K562 (cell line): ENCODE measurements at regions not wholly inside any gene's neighbourhood (a gene's known extent, or its start where the extent isn't known, plus 50 kb on each side); places are given as distances from the start of the nearest gene placed in this dataset.

Experiments used
- ATAC-seq: fragments of 200-7000 bp; cut with Tn5 transposase; 3 replicates; pipeline ENCODE4 v1.9.1; 2020; ENCODE audit warnings: moderate library complexity
- BruUV-seq: library from RNA; stranded (reverse); fragments of 400-500 nt; replicated peaks from 2 replicates; lab custom pipeline; 2021; lab: Mats Ljungman, UMichigan
- CTCF ChIA-PET: fragments of 300-600 bp; formaldehyde crosslinking; extraction: SDS; loops from one replicate; lab custom pipeline; 2021; ENCODE audit warnings: low intra/inter-chr PET ratio; lab: Yijun Ruan, JAX
- POLR2A ChIA-PET: fragments of 300-600, 350-650 bp; sonication (Branson Sonifier 250); formaldehyde crosslinking; extraction: SDS; loops from one replicate; lab custom pipeline; 2021; ENCODE audit warnings: antibody characterized with exemption, inconsistent platforms; lab: Yijun Ruan, JAX
- DNase-seq, 4 experiments: peaks; one replicate each; pipeline versions ENCODE4 v3.0.0 to v3.0.0-alpha.2; 2011 to 2018; ENCODE audit warnings: low spot score in 3 of 4, mixed read lengths in 3 of 4; ENCODE audit errors: extremely low read depth in 1 of 4
- FAIRE-seq: peaks from 2 replicates; lab custom pipeline; 2011; peaks lifted over from hg19 to GRCh38; lab: Jason Lieb, UNC
- H2AFZ ChIP-seq: 2 replicates; pipeline ENCODE4 v1.6.0; 2011; ENCODE audit warnings: low read depth, low read length, control low read depth, inconsistent platforms
- H3K27ac ChIP-seq: fragments of 200-600 bp; 3 replicates; pipeline ENCODE4 v1.8.0; 2011; ENCODE audit warnings: low read depth, mild to moderate bottlenecking, control low read depth, inconsistent platforms, low read length, moderate library complexity, mixed read lengths; ENCODE audit errors: extremely low read depth
- H3K27me3 ChIP-seq, 2 experiments: fragments of 300-600 bp in 1 of 2; 2 replicates in 1 of 2; 3 replicates in 1 of 2; pipeline versions ENCODE4 v1.6.0 to v1.8.0; 2011; ENCODE audit warnings: inconsistent platforms in 2 of 2, low read length in 2 of 2, mild to moderate bottlenecking in 1 of 2, mixed read lengths in 1 of 2, moderate library complexity in 1 of 2; ENCODE audit not compliant: control insufficient read depth in 2 of 2, insufficient read depth in 2 of 2
- H3K36me3 ChIP-seq: fragments of 300-600 bp; 3 replicates; pipeline ENCODE4 v1.8.0; 2011; ENCODE audit warnings: mild to moderate bottlenecking, low read length, inconsistent platforms; ENCODE audit not compliant: control insufficient read depth, insufficient read depth
- H3K4me1 ChIP-seq, 2 experiments: fragments of 200-600 bp in 1 of 2; replicated peaks in 1 of 2; 2 replicates in 1 of 2; 3 replicates in 1 of 2; pipeline versions ENCODE4 v1.5.1 to v1.8.0; 2011; ENCODE audit warnings: inconsistent platforms in 2 of 2, low read length in 2 of 2, mild to moderate bottlenecking in 1 of 2, mixed read lengths in 1 of 2, moderate library complexity in 1 of 2; ENCODE audit not compliant: control insufficient read depth in 2 of 2, insufficient read depth in 2 of 2
- H3K4me2 ChIP-seq: 2 replicates; pipeline ENCODE4 v1.6.1; 2011; ENCODE audit warnings: low read length, control low read depth, inconsistent platforms, mixed read lengths; ENCODE audit not compliant: insufficient read depth
- H3K4me3 ChIP-seq: fragments of 200-600 bp; sonication (generic), shearing (Covaris generic); 2 replicates; pipeline ENCODE4 v1.5.1; 2016; ENCODE audit warnings: control low read depth, inconsistent platforms
- H3K79me2 ChIP-seq: fragments of 200-600 bp; 3 replicates; pipeline ENCODE4 v1.8.0; 2011; ENCODE audit warnings: low read length, inconsistent platforms; ENCODE audit not compliant: control insufficient read depth, insufficient read depth
- H3K9ac ChIP-seq, 2 experiments: 2 replicates each; pipeline versions ENCODE4 v1.6.0 to v1.6.1; 2011; ENCODE audit warnings: low read depth in 2 of 2, low read length in 2 of 2, control low read depth in 1 of 2, inconsistent platforms in 1 of 2, mild to moderate bottlenecking in 1 of 2, mixed read lengths in 1 of 2; ENCODE audit not compliant: insufficient read depth in 1 of 2
- H3K9me1 ChIP-seq: one replicate; pipeline ENCODE4 v1.6.0; 2011; ENCODE audit warnings: inconsistent platforms, mild to moderate bottlenecking, low read length, moderate library complexity; ENCODE audit not compliant: control insufficient read depth, insufficient read depth
- H3K9me3 ChIP-seq: replicated peaks from 2 replicates; pipeline ENCODE4 v1.5.1; 2011; ENCODE audit warnings: low read depth, low read length, inconsistent platforms; ENCODE audit not compliant: control insufficient read depth, insufficient read depth
- H4K20me1 ChIP-seq: replicated peaks from 2 replicates; pipeline ENCODE4 v1.6.1; 2011; ENCODE audit warnings: low read length, inconsistent platforms, mixed read lengths; ENCODE audit not compliant: control insufficient read depth, insufficient read depth
- CBX2 ChIP-seq: fragments of 200-600 bp; sonication (generic); IDR thresholded peaks from one replicate; pipeline ENCODE4 v1.6.1; 2012; ENCODE audit warnings: mild to moderate bottlenecking, low read length, inconsistent platforms; ENCODE audit not compliant: insufficient read depth, poor library complexity, severe bottlenecking
- CTCFL ChIP-seq: IDR thresholded peaks from 2 replicates; pipeline ENCODE4 v1.6.1; 2011; ENCODE audit warnings: borderline replicate concordance, low read depth, mild to moderate bottlenecking, moderate library complexity, low read length; ENCODE audit not compliant: insufficient read depth, poor library complexity, severe bottlenecking
- DACH1 ChIP-seq: fragments of 450-650 bp; IDR thresholded peaks from 2 replicates; pipeline ENCODE4 v1.6.1; 2018; ENCODE audit not compliant: partially characterized antibody
- E2F6 ChIP-seq, 2 experiments: IDR thresholded peaks; 2 replicates each; pipeline ENCODE4 v1.6.1; 2011; ENCODE audit warnings: borderline replicate concordance in 1 of 2, control low read depth in 1 of 2, low read depth in 1 of 2, low read length in 1 of 2, mild to moderate bottlenecking in 1 of 2, mixed read lengths in 1 of 2, moderate library complexity in 1 of 2; ENCODE audit not compliant: insufficient read depth in 1 of 2, insufficient read length in 1 of 2, poor library complexity in 1 of 2, severe bottlenecking in 1 of 2; ENCODE audit errors: extremely low read depth in 1 of 2
- FOXP4 ChIP-seq: sonication (generic); formaldehyde crosslinking; IDR thresholded peaks from 2 replicates; pipeline ENCODE4 v1.8.0; 2022; ENCODE audit warnings: mild to moderate bottlenecking, missing genetic modification reagents, borderline replicate concordance
- HEY1 ChIP-seq: fragments of 250-450 bp; sonication (Bioruptor Pico); IDR thresholded peaks from 2 replicates; pipeline ENCODE4 v1.5.0; 2020; ENCODE audit warnings: mild to moderate bottlenecking, moderate library complexity, borderline replicate concordance
- HMGXB4 ChIP-seq: sonication (generic); formaldehyde crosslinking; IDR thresholded peaks from 2 replicates; pipeline ENCODE4 v1.8.1; 2023; ENCODE audit warnings: mild to moderate bottlenecking, missing genetic modification reagents
- MEF2D ChIP-seq: conservative IDR thresholded peaks from 2 replicates; pipeline ENCODE4 v1.6.1; 2016; ENCODE audit warnings: low read depth, missing genetic modification characterization, missing compliant biosample characterization
- THAP7 ChIP-seq: fragments of 250-450 bp; sonication (Bioruptor Pico); IDR thresholded peaks from 2 replicates; pipeline ENCODE4 v1.5.0; 2021
- WHSC1 ChIP-seq: IDR thresholded peaks from one replicate; pipeline ENCODE4 v1.6.1; 2012; ENCODE audit warnings: low read length, control low read depth, inconsistent platforms
- ZNF124 ChIP-seq: sonication (generic); formaldehyde crosslinking; IDR thresholded peaks from 2 replicates; pipeline ENCODE4 v1.8.1; 2022; ENCODE audit warnings: missing genetic modification reagents
- WGBS: fragments of 100-300 bp; shearing (Covaris generic); methylation state at CpG from one replicate; pipeline ENCODE4 v1.1.6; 2016; ENCODE audit warnings: low coverage, mixed read lengths; ENCODE audit not compliant: insufficient coverage; ENCODE audit errors: missing lambda C conversion rate; 5-methylcytosine and 5-hydroxymethylcytosine counted together
- in situ Hi-C: fragments of 300-500 bp; cut with MboI; formaldehyde crosslinking; loops from 4 replicates; pipeline ENCODE4 v1.15.0; 2018; ENCODE audit warnings: inconsistent platforms, mixed read lengths
- intact Hi-C: fragments of 100-400 bp; cut with micrococcal nuclease; formaldehyde crosslinking; loops from 2 replicates; pipeline ENCODE4 v1.14.2; 2022

- TF ChIP-seq DACH1 (no peak), WHSC1 (no peak), ZNF124 (CRISPR knock-in tag) (no peak), CBX2 (no peak), MEF2D (no peak), E2F6 (IDR thresholded peaks at IDR 0.05; ENCODE audit: borderline replicate concordance in 1 of 2, extremely low read depth in 1 of 2, insufficient read depth in 1 of 2, insufficient read length in 1 of 2, low read depth in 1 of 2, low read length in 1 of 2, poor library complexity in 1 of 2, severe bottlenecking in 1 of 2) (no peak)
These were observed 363.5 kb upstream of the NUPR2 start (continued) for GRCh38 chr7:56479748-56480147.

GRCh38 chr7:56479136-56479535 is 362.9 kb upstream of the NUPR2 start:
- no peak for ATAC-seq
- Histone ChIP-seq H3K9me3 (no peaks in the 10 kb centered on the region), H3K9ac (no peak overlapping the region), H3K9me1 (no peaks in the 10 kb centered on the region), H3K27me3 (no peaks in the 10 kb centered on the region), H3K79me2 (no peaks in the 10 kb centered on the region), H3K4me2 (no peak overlapping the region), H3K4me1 (no peaks in the 10 kb centered on the region), H2AFZ (no peak overlapping the region), H3K27ac (no peak overlapping the region), H3K4me3 (no peak overlapping the region), H3K36me3 (no peaks in the 10 kb centered on the region), H4K20me1 (no peaks in the 10 kb centered on the region)
- in situ Hi-C loops = no loop called here
- CTCF ChIA-PET = no interaction called here
- no peak for DNase-seq
- POLR2A ChIA-PET = interaction anchor here (0.6 kb wide), 1 partner anchor 425 kb away, joined by 5 read pairs; no protein-coding TSS in a partner anchor
- 0% methylated on average over 2 of the region's 2 CpGs for WGBS
- no TSS peak for BruUV-seq
- FAIRE-seq = no peak
- no peak for TF ChIP-seq HMGXB4 (CRISPR knock-in tag)
- TF ChIP-seq CTCFL = no peak
- no peak for TF ChIP-seq FOXP4
- TF ChIP-seq THAP7 (CRISPR knock-in tag) = no peak
- no peak for TF ChIP-seq HEY1 (CRISPR knock-in tag)
- intact Hi-C loops = no loop called here
